ENCODE measurements at regions not wholly inside any gene's neighbourhood (a gene's known extent, or its start where the extent isn't known, plus 50 kb on each side); places are given as distances from the start of the nearest gene placed in this dataset.

DNA sequence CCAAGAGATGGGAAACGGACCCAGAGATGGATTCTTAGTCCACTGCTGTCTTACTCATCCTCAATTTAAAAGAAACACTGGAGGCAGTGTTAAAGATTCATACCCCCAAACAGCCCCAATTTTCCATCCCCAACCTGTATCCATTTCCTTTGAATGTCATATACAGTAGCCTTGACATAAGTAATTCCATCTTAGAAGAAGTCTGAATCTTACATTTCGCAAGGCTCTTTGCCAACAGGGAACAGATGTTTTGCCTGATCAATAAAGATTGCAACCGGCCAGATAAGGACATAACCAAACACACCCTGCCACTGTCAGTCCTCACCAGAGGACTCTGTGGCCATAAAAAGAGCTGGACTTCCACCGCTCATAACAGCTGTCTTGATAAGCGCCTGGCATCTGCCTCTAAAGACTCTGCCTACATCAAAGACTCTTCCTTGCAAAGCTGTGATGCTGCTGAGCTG is 59.0 kb upstream of the MED9 start:
- no peak for TF ChIP-seq POLR2A (IDR thresholded peaks at IDR 0.05)
- TF ChIP-seq CTCF (IDR thresholded peaks at IDR 0.05) = no peak
